Mammary epithelial cell (primary cell): ENCODE measurements at regions not wholly inside any gene's neighbourhood (a gene's known extent, or its start where the extent isn't known, plus 50 kb on each side); places are given as distances from the start of the nearest gene placed in this dataset.

Experiments used
- EZH2 ChIP-seq: IDR thresholded peaks from 2 replicates; pipeline ENCODE4 v1.6.1; 2012; ENCODE audit warnings: low read length, inconsistent platforms, borderline replicate concordance
- TF ChIP-seq, protein P1 (sequence below), 2 donors: IDR thresholded peaks in 1 of 2; conservative IDR thresholded peaks in 1 of 2; 2 replicates each; pipeline ENCODE4 v1.5.1; 2011 to 2012; ENCODE audit warnings: inconsistent platforms in 2 of 2, low read length in 2 of 2, mild to moderate bottlenecking in 2 of 2, control low read depth in 1 of 2, low read depth in 1 of 2; ENCODE audit not compliant: insufficient read depth in 1 of 2; ENCODE audit errors: extremely low read depth in 1 of 2

- TF ChIP-seq, protein P1, sequence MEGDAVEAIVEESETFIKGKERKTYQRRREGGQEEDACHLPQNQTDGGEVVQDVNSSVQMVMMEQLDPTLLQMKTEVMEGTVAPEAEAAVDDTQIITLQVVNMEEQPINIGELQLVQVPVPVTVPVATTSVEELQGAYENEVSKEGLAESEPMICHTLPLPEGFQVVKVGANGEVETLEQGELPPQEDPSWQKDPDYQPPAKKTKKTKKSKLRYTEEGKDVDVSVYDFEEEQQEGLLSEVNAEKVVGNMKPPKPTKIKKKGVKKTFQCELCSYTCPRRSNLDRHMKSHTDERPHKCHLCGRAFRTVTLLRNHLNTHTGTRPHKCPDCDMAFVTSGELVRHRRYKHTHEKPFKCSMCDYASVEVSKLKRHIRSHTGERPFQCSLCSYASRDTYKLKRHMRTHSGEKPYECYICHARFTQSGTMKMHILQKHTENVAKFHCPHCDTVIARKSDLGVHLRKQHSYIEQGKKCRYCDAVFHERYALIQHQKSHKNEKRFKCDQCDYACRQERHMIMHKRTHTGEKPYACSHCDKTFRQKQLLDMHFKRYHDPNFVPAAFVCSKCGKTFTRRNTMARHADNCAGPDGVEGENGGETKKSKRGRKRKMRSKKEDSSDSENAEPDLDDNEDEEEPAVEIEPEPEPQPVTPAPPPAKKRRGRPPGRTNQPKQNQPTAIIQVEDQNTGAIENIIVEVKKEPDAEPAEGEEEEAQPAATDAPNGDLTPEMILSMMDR (conservative IDR thresholded peaks at IDR 0.05 in 1 of 2, IDR thresholded peaks at IDR 0.05 in 1 of 2; ENCODE audit: extremely low read depth in 1 of 2, insufficient read depth in 1 of 2, low read depth in 1 of 2, low read length in 2 of 2), result no peak
- TF ChIP-seq EZH2, result no peak
Observed at GRCh38 chr3:99071096-99071495, 169.6 kb upstream of the DCBLD2 start.
